Epithelial cell of proximal tubule (primary cell): ENCODE measurements at regions not wholly inside any gene's neighbourhood (a gene's known extent, or its start where the extent isn't known, plus 50 kb on each side); places are given as distances from the start of the nearest gene placed in this dataset.

Source experiments
- DNase-seq: peaks from one replicate; pipeline ENCODE4 v3.0.0-alpha.2; 2011; ENCODE audit warnings: low read depth
- H3K4me3 ChIP-seq: 2 replicates; pipeline ENCODE4 v1.5.1; 2011; ENCODE audit warnings: low read depth, mild to moderate bottlenecking, low read length
- CTCF ChIP-seq: conservative IDR thresholded peaks from 2 replicates; pipeline ENCODE4 v1.5.1; 2012; ENCODE audit warnings: low read depth, mild to moderate bottlenecking, low read length

DNA sequence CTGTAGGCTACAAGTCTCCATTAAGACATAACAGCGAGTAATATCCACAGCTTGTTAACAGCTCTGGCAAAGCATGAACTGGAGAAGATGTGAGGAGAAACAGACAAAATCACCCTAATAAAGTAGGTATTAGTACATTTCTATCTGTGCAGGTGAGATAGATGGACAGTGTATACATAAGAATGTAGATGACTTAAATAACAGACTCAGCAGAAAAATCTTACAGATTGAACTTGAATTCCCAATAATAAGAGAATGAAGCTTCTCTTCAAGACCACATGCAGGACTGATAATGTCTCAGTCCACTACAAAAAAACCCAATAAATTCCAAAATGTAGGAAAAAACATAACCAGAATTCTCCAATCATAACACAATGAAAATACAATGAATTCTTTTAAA, 153.0 kb downstream of the IRX2 start:
- DNase-seq = no peak
- no peak overlapping the region for H3K4me3 ChIP-seq
- no peak for TF ChIP-seq CTCF

DNA sequence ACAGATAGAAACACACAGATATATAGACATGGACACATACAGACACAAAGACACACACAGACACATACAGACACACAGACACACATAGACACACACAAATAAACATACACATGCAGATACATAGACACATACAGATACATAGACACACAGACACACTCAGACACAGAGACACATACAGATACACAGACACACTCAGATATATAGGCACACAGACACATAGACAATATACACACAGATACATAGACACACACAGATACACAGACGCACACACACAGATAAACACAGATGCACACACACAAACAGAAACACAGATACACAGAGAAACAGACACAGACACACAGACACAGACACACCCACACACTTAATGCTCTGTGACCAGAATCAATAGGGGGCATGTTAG, 156.8 kb downstream of the IRX2 start:
- DNase-seq = no peak
- no peak overlapping the region for H3K4me3 ChIP-seq
- TF ChIP-seq CTCF = no peak

DNA sequence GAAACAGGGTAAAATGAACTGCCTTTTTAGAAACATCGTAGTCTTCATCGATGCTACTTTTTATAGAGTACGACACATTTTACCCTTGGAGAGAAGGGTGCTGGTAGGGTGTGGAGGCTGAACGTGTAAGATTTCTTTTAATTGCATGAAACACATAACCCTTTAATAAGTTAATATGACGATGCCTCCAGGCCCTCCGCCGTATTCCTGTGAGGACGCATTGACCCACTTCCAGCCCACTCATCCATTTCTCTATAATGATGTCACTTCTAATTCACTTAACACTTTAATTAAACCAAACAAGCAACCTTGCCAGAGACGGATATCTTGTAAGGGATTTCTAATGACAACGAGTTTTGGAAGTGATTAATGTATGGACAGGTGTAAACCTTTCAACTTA, 158.7 kb downstream of the IRX2 start:
- H3K4me3 ChIP-seq = no peak overlapping the region
- no peak for TF ChIP-seq CTCF
- DNase-seq = no peak

GRCh38 chr5:2591777-2592453, 159.6 kb downstream of the IRX2 start:
- no peak for DNase-seq
- no peak overlapping the region for H3K4me3 ChIP-seq
- TF ChIP-seq CTCF = no peak

DNA sequence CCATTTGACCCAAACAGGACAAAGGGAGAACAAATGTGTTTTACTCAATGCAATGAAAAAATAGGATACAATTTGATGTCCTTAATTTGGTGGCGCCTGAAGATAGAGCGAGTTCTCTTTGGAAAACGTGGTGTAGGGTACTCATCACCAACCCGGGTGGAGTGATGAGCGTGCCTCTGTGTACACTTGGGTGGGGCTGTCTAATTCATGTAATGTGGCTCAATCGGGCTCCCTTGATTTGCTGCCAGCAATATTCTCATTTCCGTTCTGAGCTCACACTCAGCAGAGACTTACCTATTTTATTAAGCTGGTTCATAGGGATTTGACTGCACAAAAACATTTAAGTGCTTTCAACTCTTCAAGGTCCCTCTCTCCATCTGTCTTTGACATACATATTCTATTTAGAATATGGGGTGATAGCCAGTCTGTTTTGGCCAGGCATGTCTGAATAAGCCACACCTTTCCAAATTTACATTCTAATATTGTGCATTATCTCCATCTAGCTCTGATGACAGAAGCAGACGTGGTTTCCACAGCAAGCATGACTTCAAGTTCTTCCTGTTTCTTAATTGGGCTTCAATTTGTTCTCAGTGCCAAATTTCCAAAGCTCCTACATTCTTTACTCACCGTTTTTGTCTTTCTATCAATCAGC, 162.5 kb downstream of the IRX2 start:
- no peak for DNase-seq
- H3K4me3 ChIP-seq = no peak overlapping the region
- TF ChIP-seq CTCF = no peak

GRCh38 chr5:2587189-2588031, 164.1 kb downstream of the IRX2 start:
- DNase-seq = no peak
- no peak overlapping the region for H3K4me3 ChIP-seq
- no peak for TF ChIP-seq CTCF
